Iris pigment epithelial cell (primary cell): ENCODE measurements at regions not wholly inside any gene's neighbourhood (a gene's known extent, or its start where the extent isn't known, plus 50 kb on each side); places are given as distances from the start of the nearest gene placed in this dataset.
"Not testable (repeated sequence)": the region's sequence is repeated elsewhere in the genome, so short reads cannot be mapped to it uniquely, and the experiment has no call there.

Experiments used
- DNase-seq: peaks from one replicate; pipeline ENCODE4 v3.0.0-alpha.2; 2011; ENCODE audit warnings: low read depth

GRCh38 chr4:164318350-164318749 lies 435.6 kb upstream of the SMIM31 start:
- no peak for DNase-seq

- no peak for DNase-seq
Observed at GRCh38 chr4:164319688-164320087, 434.2 kb upstream of the SMIM31 start.

- no peak for DNase-seq
Observed at GRCh38 chr4:164320847-164321246, 433.1 kb upstream of the SMIM31 start.

- no peak for DNase-seq
Observed at GRCh38 chr4:164326056-164326455, 427.9 kb upstream of the SMIM31 start.

- no peak for DNase-seq
Observed at GRCh38 chr4:164337219-164337944, 416.5 kb upstream of the SMIM31 start.

GRCh38 chr4:164343472-164343976 lies 410.4 kb upstream of the SMIM31 start:
- DNase-seq = no peak

- DNase-seq = peak; percentile 8
Observed at GRCh38 chr4:164345756-164346155, 408.2 kb upstream of the SMIM31 start.

GRCh38 chr4:164350061-164350460 lies 403.9 kb upstream of the SMIM31 start:
- peak; percentile 40 for DNase-seq

- not testable (repeated sequence) for DNase-seq
Observed at GRCh38 chr4:164350716-164351115, 403.2 kb upstream of the SMIM31 start.

GRCh38 chr4:164357957-164358356 lies 396.0 kb upstream of the SMIM31 start:
- DNase-seq = peak; percentile 55

- no peak for DNase-seq
Observed at GRCh38 chr4:164358400-164358799, 395.5 kb upstream of the SMIM31 start.

GRCh38 chr4:164359881-164360280 lies 394.1 kb upstream of the SMIM31 start:
- no peak for DNase-seq

- no peak for DNase-seq
Observed at GRCh38 chr4:164368894-164369293, 385.0 kb upstream of the SMIM31 start.

GRCh38 chr4:164373021-164373420 lies 380.9 kb upstream of the SMIM31 start:
- no peak for DNase-seq

- DNase-seq = no peak
Observed at GRCh38 chr4:164377277-164377676, 376.7 kb upstream of the SMIM31 start.

GRCh38 chr4:164378361-164378760 lies 375.6 kb upstream of the SMIM31 start:
- DNase-seq = no peak

GRCh38 chr4:164379694-164380093 lies 374.2 kb upstream of the SMIM31 start:
- DNase-seq = peak; percentile 1

- no peak for DNase-seq
Observed at GRCh38 chr4:164381859-164382258, 372.1 kb upstream of the SMIM31 start.

- DNase-seq = no peak
Observed at GRCh38 chr4:164383058-164383357, 370.9 kb upstream of the SMIM31 start.

GRCh38 chr4:164383358-164384220 lies 370.3 kb upstream of the SMIM31 start:
- peak; percentile 39 for DNase-seq

GRCh38 chr4:164384416-164384815 lies 369.5 kb upstream of the SMIM31 start:
- no peak for DNase-seq

- peak; percentile 12 for DNase-seq
Observed at GRCh38 chr4:164396439-164396838, 357.5 kb upstream of the SMIM31 start.

GRCh38 chr4:164402554-164402953 lies 351.4 kb upstream of the SMIM31 start:
- DNase-seq = peak; percentile 18
